ENCODE measurements at regions not wholly inside any gene's neighbourhood (a gene's known extent, or its start where the extent isn't known, plus 50 kb on each side); places are given as distances from the start of the nearest gene placed in this dataset.
A peak's percentile ranks its signal among the peaks of the same experiment; 100 is the strongest.

DNA sequence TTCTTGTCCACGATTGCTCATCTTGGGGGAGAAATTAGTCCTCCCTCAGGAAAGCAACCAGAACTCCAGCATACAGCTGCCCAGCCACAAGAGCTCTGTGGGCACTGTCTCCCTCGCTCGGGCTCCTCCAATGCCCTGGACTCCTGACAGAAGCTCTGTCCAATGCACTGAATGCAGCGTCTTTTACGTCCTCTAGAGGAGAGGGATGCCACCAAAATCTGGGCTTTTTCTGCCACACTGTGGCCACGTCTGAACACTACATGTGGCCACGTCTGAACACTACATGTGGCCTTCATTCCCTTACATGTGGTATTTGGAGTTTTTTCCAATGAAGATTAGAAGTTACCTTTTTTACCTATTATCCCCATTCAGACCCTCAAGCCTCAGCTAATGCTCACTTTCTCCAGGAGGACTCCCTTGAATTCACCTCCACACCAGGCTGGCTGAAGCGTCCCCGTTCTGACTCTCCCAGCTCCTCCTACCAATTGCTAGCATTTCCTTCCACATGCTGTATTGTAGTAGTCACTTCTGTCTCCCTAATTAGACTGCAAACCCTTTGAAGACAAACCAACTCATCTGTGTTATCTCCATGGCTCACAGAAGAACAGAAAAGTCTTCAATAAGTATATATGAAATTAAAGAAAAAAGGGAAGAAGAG is 134.3 kb upstream of the PDE1C start:
- TF ChIP-seq, protein P1, sequence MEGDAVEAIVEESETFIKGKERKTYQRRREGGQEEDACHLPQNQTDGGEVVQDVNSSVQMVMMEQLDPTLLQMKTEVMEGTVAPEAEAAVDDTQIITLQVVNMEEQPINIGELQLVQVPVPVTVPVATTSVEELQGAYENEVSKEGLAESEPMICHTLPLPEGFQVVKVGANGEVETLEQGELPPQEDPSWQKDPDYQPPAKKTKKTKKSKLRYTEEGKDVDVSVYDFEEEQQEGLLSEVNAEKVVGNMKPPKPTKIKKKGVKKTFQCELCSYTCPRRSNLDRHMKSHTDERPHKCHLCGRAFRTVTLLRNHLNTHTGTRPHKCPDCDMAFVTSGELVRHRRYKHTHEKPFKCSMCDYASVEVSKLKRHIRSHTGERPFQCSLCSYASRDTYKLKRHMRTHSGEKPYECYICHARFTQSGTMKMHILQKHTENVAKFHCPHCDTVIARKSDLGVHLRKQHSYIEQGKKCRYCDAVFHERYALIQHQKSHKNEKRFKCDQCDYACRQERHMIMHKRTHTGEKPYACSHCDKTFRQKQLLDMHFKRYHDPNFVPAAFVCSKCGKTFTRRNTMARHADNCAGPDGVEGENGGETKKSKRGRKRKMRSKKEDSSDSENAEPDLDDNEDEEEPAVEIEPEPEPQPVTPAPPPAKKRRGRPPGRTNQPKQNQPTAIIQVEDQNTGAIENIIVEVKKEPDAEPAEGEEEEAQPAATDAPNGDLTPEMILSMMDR (IDR thresholded peaks at IDR 0.05 in 4 of 5, conservative IDR thresholded peaks at IDR 0.05 in 1 of 5): peak in 4 of 5 experiments; percentile 18 to 53 (median 46)
- TF ChIP-seq POLR2A (IDR thresholded peaks at IDR 0.05): no peak

Measured in gastrocnemius medialis (tissue), 4 donors.